OCI-LY3 (cell line): ENCODE measurements at regions not wholly inside any gene's neighbourhood (a gene's known extent, or its start where the extent isn't known, plus 50 kb on each side); places are given as distances from the start of the nearest gene placed in this dataset.

Experiments
- H2AFZ ChIP-seq: fragments of 200-600, 300-600 bp; shearing (Covaris generic); 2 replicates; pipeline ENCODE4 v1.6.0; 2014; ENCODE audit warnings: antibody characterized with exemption, low read depth, low read length
- H3K27ac ChIP-seq: fragments of 200-600, 300-600 bp; sonication (generic); 2 replicates; pipeline ENCODE4 v1.5.1; 2014; ENCODE audit warnings: mild to moderate bottlenecking, low read length, moderate library complexity, mixed read lengths
- H3K27me3 ChIP-seq: fragments of 200-600, 300-600 bp; sonication (generic); 2 replicates; pipeline ENCODE4 v1.6.1; 2014; ENCODE audit warnings: low read depth, low read length, mixed read lengths
- H3K36me3 ChIP-seq: fragments of 200-600, 300-600 bp; sonication (generic); replicated peaks from 2 replicates; pipeline ENCODE3; 2014; ENCODE audit warnings: low read depth, low read length, mixed read lengths
- H3K4me1 ChIP-seq: fragments of 300-600, 200-600 bp; sonication (generic); 2 replicates; pipeline ENCODE4 v1.6.1; 2014; ENCODE audit warnings: low read length, mixed read lengths
- H3K4me2 ChIP-seq: fragments of 200-600, 300-600 bp; sonication (generic); 2 replicates; pipeline ENCODE4 v1.6.1; 2014; ENCODE audit warnings: low read length, mixed read lengths
- H3K4me3 ChIP-seq: fragments of 300-600, 200-600 bp; sonication (generic); 2 replicates; pipeline ENCODE4 v1.5.1; 2014; ENCODE audit warnings: antibody characterized with exemption, mild to moderate bottlenecking, low read length, moderate library complexity
- H3K79me2 ChIP-seq: fragments of 300-600, 200-600 bp; shearing (Covaris generic); 2 replicates; pipeline ENCODE4 v1.6.1; 2014; ENCODE audit warnings: mild to moderate bottlenecking, low read length, mixed read lengths
- H3K9ac ChIP-seq: fragments of 300-600, 200-600 bp; shearing (Covaris generic); 2 replicates; pipeline ENCODE4 v1.6.0; 2014; ENCODE audit warnings: mild to moderate bottlenecking, low read length, moderate library complexity
- H3K9me3 ChIP-seq: fragments of 200-600, 300-600 bp; shearing (Covaris generic); 2 replicates; pipeline ENCODE4 v1.6.1; 2014; ENCODE audit warnings: low read length, mixed read lengths; ENCODE audit not compliant: insufficient read depth
- H4K20me1 ChIP-seq: fragments of 200-600, 300-600 bp; sonication (generic); 2 replicates; pipeline ENCODE4 v1.6.1; 2016; ENCODE audit warnings: low read length, mixed read lengths; ENCODE audit not compliant: insufficient read depth
- EZH2phosphoT487 ChIP-seq: fragments of 200-600 bp; shearing (Covaris generic); IDR thresholded peaks from 2 replicates; pipeline ENCODE4 v1.6.1; 2018; ENCODE audit warnings: antibody characterized with exemption, mixed run types, low read depth
- TF ChIP-seq, protein P1 (sequence below): fragments of 200-600, 300-600 bp; sonication (generic); IDR thresholded peaks from 2 replicates; pipeline ENCODE4 v1.5.1; 2014; ENCODE audit warnings: antibody characterized with exemption, low read length, low read depth

DNA sequence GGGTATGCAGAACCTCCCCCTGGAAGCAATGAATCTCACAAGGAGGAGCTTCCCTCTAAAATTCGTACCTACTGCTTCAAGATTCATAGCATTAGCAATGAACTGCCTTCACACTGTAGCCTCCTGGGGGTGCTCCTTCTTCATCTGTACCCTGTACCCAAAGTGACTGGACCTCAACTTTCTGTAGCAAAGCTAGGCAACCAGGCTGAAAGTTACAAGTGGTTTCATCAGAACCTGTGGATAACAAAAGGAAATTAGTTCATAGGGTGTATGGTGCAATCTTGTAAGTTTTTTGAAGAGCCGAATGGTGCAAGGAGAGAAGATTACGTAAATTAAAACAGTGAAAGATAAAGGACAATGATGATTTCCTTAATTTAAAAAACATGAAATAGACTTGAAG lies 1541.7 kb upstream of the FLRT2 start:
- H3K4me2 ChIP-seq, result no peak overlapping the region

GRCh38 chr14:83991666-83992065 lies 1538.3 kb upstream of the FLRT2 start:
- TF ChIP-seq EZH2phosphoT487, result no peak
- TF ChIP-seq, protein P1, sequence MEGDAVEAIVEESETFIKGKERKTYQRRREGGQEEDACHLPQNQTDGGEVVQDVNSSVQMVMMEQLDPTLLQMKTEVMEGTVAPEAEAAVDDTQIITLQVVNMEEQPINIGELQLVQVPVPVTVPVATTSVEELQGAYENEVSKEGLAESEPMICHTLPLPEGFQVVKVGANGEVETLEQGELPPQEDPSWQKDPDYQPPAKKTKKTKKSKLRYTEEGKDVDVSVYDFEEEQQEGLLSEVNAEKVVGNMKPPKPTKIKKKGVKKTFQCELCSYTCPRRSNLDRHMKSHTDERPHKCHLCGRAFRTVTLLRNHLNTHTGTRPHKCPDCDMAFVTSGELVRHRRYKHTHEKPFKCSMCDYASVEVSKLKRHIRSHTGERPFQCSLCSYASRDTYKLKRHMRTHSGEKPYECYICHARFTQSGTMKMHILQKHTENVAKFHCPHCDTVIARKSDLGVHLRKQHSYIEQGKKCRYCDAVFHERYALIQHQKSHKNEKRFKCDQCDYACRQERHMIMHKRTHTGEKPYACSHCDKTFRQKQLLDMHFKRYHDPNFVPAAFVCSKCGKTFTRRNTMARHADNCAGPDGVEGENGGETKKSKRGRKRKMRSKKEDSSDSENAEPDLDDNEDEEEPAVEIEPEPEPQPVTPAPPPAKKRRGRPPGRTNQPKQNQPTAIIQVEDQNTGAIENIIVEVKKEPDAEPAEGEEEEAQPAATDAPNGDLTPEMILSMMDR, result no peak
- Histone ChIP-seq H3K27me3 (no peaks in the 10 kb centered on the region), H3K4me2 (no peak overlapping the region), H4K20me1 (no peaks in the 10 kb centered on the region), H2AFZ (no peak overlapping the region), H3K4me3 (no peak overlapping the region), H3K36me3 (no peaks in the 10 kb centered on the region), H3K4me1 (no peaks in the 10 kb centered on the region), H3K9me3 (no peaks in the 10 kb centered on the region), H3K27ac (no peak overlapping the region), H3K9ac (no peak overlapping the region), H3K79me2 (no peaks in the 10 kb centered on the region)

More for the DNA sequence above, 1541.7 kb upstream of the FLRT2 start:
- Histone ChIP-seq H3K4me3 (no peak overlapping the region), H3K4me1 (no peaks in the 10 kb centered on the region), H3K9me3 (no peaks in the 10 kb centered on the region), H3K27me3 (no peaks in the 10 kb centered on the region), H3K36me3 (no peaks in the 10 kb centered on the region), H3K27ac (no peak overlapping the region), H3K9ac (no peak overlapping the region), H3K79me2 (no peaks in the 10 kb centered on the region), H4K20me1 (no peaks in the 10 kb centered on the region), H2AFZ (no peak overlapping the region)
- TF ChIP-seq, protein P1, result peak; percentile 59
- no peak for TF ChIP-seq EZH2phosphoT487

DNA sequence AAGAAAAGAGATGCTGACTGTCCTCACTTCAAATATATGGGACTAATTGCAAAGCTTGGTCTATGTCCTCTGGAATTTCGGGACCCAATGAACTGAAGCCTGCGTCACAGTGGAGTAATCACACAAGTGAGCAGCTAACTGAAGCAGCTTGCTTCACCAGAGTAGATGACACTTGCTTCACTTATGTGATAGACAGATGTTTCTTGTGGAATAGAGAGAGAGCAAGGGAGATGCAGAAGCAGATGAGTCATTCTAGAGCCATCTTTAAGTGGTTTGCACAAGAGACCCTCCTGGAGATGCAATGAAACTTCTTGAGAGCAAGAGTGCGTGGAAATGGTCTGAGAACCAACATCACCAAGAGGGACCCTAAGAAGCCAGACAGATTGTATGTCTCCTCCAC lies 1537.1 kb upstream of the FLRT2 start:
- Histone ChIP-seq H3K4me2 (no peak overlapping the region), H3K9ac (no peak overlapping the region), H3K79me2 (no peaks in the 10 kb centered on the region), H2AFZ (no peak overlapping the region), H3K36me3 (no peaks in the 10 kb centered on the region), H4K20me1 (no peaks in the 10 kb centered on the region), H3K4me1 (no peaks in the 10 kb centered on the region), H3K27me3 (no peaks in the 10 kb centered on the region), H3K9me3 (no peaks in the 10 kb centered on the region), H3K27ac (no peak overlapping the region), H3K4me3 (no peak overlapping the region)
- TF ChIP-seq, protein P1, result no peak
- TF ChIP-seq EZH2phosphoT487, result no peak

DNA sequence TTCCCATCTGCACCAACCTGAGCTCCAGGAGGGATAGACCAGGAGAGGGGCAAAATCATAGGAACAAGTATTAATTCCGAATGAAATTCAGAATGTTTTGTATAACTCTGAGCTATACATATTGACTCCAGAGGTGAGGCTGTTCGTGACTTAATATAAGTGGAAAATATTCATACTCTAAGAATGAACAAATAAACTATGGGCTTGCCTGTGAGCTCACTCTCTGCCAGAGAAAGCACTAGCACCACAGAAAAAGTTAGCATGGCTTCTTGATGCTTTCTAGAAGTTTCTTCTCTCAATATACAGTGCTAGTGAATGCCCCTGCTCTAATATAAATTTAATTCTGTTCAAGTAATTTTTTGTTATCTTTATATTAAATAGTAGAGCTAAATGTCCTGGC lies 1536.4 kb upstream of the FLRT2 start:
- no peaks in the 10 kb centered on the region for H4K20me1 ChIP-seq
- H3K9ac ChIP-seq, result no peak overlapping the region
- no peak overlapping the region for H3K4me2 ChIP-seq
- no peaks in the 10 kb centered on the region for H3K36me3 ChIP-seq
- H3K4me1 ChIP-seq, result no peaks in the 10 kb centered on the region
- H3K4me3 ChIP-seq, result no peak overlapping the region
- no peaks in the 10 kb centered on the region for H3K27me3 ChIP-seq
- H3K9me3 ChIP-seq, result no peaks in the 10 kb centered on the region
- no peak overlapping the region for H3K27ac ChIP-seq
- H2AFZ ChIP-seq, result no peak overlapping the region
- TF ChIP-seq, protein P1, result no peak
- no peak for TF ChIP-seq EZH2phosphoT487
- no peaks in the 10 kb centered on the region for H3K79me2 ChIP-seq
